ENCODE measurements at regions not wholly inside any gene's neighbourhood (a gene's known extent, or its start where the extent isn't known, plus 50 kb on each side); places are given as distances from the start of the nearest gene placed in this dataset.

DNA sequence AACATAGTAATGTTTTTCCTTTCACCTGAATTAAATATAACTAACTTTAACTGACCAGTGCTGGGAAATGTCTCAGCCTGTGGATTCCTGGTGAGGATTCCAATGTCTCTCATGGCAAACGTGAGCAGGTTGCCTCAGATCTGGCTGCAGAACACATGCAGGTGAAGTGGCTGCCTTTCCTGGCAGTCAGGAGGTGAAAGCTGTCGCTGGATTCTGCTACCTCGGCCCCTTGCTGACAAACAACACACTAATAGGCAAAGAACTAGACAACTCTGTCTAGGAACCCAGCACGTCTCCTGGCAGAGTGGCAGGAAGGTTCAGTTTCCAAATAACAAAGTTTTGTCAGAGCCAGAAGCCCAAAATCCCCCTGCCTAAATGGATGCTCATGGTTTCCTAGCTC lies 400.8 kb upstream of the PPP2R3A start:
- no peak for TF ChIP-seq POLR2A (IDR thresholded peaks at IDR 0.05; ENCODE audit: low read depth, low read length)
- no peak for TF ChIP-seq POLR2AphosphoS5 (IDR thresholded peaks at IDR 0.05; ENCODE audit: low read depth, low read length)
